Breast epithelium (tissue), 3 donors: ENCODE measurements at regions not wholly inside any gene's neighbourhood (a gene's known extent, or its start where the extent isn't known, plus 50 kb on each side); places are given as distances from the start of the nearest gene placed in this dataset.

Experiments used
- CTCF ChIP-seq, 3 donors: fragments of 450-650 bp; IDR thresholded peaks; one replicate each; pipeline ENCODE4 v1.5.1; 2016 to 2017; ENCODE audit warnings: antibody characterized with exemption in 3 of 3, mild to moderate bottlenecking in 3 of 3, moderate library complexity in 3 of 3
- POLR2A ChIP-seq: fragments of 450-650 bp; IDR thresholded peaks from one replicate; pipeline ENCODE4 v1.6.1; 2016; ENCODE audit warnings: antibody characterized with exemption, mild to moderate bottlenecking, moderate library complexity
- POLR2AphosphoS5 ChIP-seq, 3 donors: sonication (generic); formaldehyde crosslinking; IDR thresholded peaks; one replicate each; pipeline ENCODE4 v1.6.1; 2017; ENCODE audit warnings: antibody characterized with exemption in 3 of 3

- TF ChIP-seq CTCF (IDR thresholded peaks at IDR 0.05) (no peak), POLR2A (no peak), POLR2AphosphoS5 (IDR thresholded peaks at IDR 0.05) (no peak)
Observed at GRCh38 chr2:71935262-71935848, 212.3 kb downstream of the CYP26B1 start.
